SK-N-SH (cell line): ENCODE measurements at regions not wholly inside any gene's neighbourhood (a gene's known extent, or its start where the extent isn't known, plus 50 kb on each side); places are given as distances from the start of the nearest gene placed in this dataset.

Experiments used
- CTCF ChIA-PET: fragments of 300-600, 350-600 bp; formaldehyde crosslinking; extraction: SDS; loops from one replicate; lab custom pipeline; 2021; lab: Yijun Ruan, JAX
- POLR2A ChIA-PET: fragments of 350-600 bp; sonication (Branson Sonifier 250); formaldehyde crosslinking; extraction: SDS; loops from one replicate; lab custom pipeline; 2020; ENCODE audit warnings: antibody characterized with exemption, inconsistent platforms; lab: Yijun Ruan, JAX
- DNase-seq: peaks from one replicate; pipeline ENCODE4 v3.0.0; 2012
- H2AFZ ChIP-seq: fragments of 200-600 bp; sonication (generic); 2 replicates; pipeline ENCODE4 v1.8.1; 2016; ENCODE audit warnings: antibody characterized with exemption, mild to moderate bottlenecking, low read depth
- H3F3A ChIP-seq: fragments of 200-600 bp; sonication (generic); replicated peaks from 2 replicates; pipeline ENCODE3; 2016; ENCODE audit warnings: antibody characterized with exemption, mild to moderate bottlenecking; ENCODE audit not compliant: insufficient read depth
- H3K27ac ChIP-seq, 2 experiments: fragments of 200-500 bp in 1 of 2; fragments of 200-600 bp in 1 of 2; sonication (Bioruptor generic) in 1 of 2; sonication (generic), shearing (Covaris generic) in 1 of 2; 2 replicates each; pipeline versions ENCODE4 v1.5.1 to v1.6.1; 2014 to 2016; ENCODE audit warnings: low read depth in 2 of 2, inconsistent platforms in 1 of 2, low read length in 1 of 2, mild to moderate bottlenecking in 1 of 2, mixed read lengths in 1 of 2
- H3K27me3 ChIP-seq: fragments of 200-600 bp; sonication (generic), shearing (Covaris generic); 2 replicates; pipeline ENCODE4 v1.6.1; 2016; ENCODE audit warnings: mixed run types; ENCODE audit not compliant: insufficient read depth
- H3K36me3 ChIP-seq, 2 experiments: fragments of 200-500 bp in 1 of 2; fragments of 200-600 bp in 1 of 2; sonication (Bioruptor generic) in 1 of 2; sonication (generic) in 1 of 2; replicated peaks in 1 of 2; 2 replicates each; pipeline versions ENCODE3 to v1.5.1; 2014 to 2016; ENCODE audit warnings: low read length in 1 of 2, mild to moderate bottlenecking in 1 of 2; ENCODE audit not compliant: insufficient read depth in 2 of 2, control insufficient read depth in 1 of 2
- H3K4me1 ChIP-seq, 2 experiments: fragments of 200-500 bp in 1 of 2; fragments of 200-600 bp in 1 of 2; sonication (Bioruptor generic) in 1 of 2; sonication (generic), shearing (Covaris generic) in 1 of 2; 2 replicates each; pipeline versions ENCODE4 v1.5.1 to v1.6.1; 2014 to 2016; ENCODE audit warnings: low read depth in 1 of 2, low read length in 1 of 2, mixed run types in 1 of 2; ENCODE audit not compliant: insufficient read depth in 2 of 2, control insufficient read depth in 1 of 2
- H3K4me2 ChIP-seq: fragments of 200-600 bp; sonication (generic), shearing (Covaris generic); 2 replicates; pipeline ENCODE4 v1.6.1; 2017; ENCODE audit warnings: mixed run types
- H3K4me3 ChIP-seq, 2 experiments: fragments of 200-500 bp in 1 of 2; fragments of 200-600 bp in 1 of 2; sonication (Bioruptor generic) in 1 of 2; sonication (generic), shearing (Covaris generic) in 1 of 2; 2 replicates each; pipeline versions ENCODE4 v1.5.1 to v1.8.1; 2014 to 2016; ENCODE audit warnings: low read depth in 2 of 2, inconsistent platforms in 1 of 2, low read length in 1 of 2, mild to moderate bottlenecking in 1 of 2, mixed read lengths in 1 of 2, moderate library complexity in 1 of 2
- H3K79me2 ChIP-seq: fragments of 200-600 bp; sonication (generic); 2 replicates; pipeline ENCODE4 v1.8.1; 2017; ENCODE audit warnings: mild to moderate bottlenecking; ENCODE audit not compliant: insufficient read depth
- H3K9ac ChIP-seq: fragments of 200-600 bp; sonication (generic); 2 replicates; pipeline ENCODE4 v1.6.1; 2017; ENCODE audit warnings: mixed run types
- H3K9me2 ChIP-seq: fragments of 200-600 bp; sonication (generic); 2 replicates; pipeline ENCODE4 v1.6.1; 2017; ENCODE audit warnings: mixed run types
- H3K9me3 ChIP-seq: fragments of 200-600 bp; sonication (generic); 2 replicates; pipeline ENCODE4 v1.6.1; 2017; ENCODE audit warnings: mixed run types, mild to moderate bottlenecking, moderate library complexity
- H4K20me1 ChIP-seq: fragments of 200-600 bp; sonication (generic); 2 replicates; pipeline ENCODE4 v1.6.1; 2017; ENCODE audit warnings: mild to moderate bottlenecking, mixed run types; ENCODE audit not compliant: insufficient read depth
- EZH2phosphoT487 ChIP-seq: fragments of 200-600 bp; sonication (generic); IDR thresholded peaks from 2 replicates; pipeline ENCODE4 v1.6.1; 2017; ENCODE audit warnings: low read depth, mixed run types, mild to moderate bottlenecking, antibody characterized with exemption, moderate library complexity, borderline replicate concordance
- FOXJ3 ChIP-seq: sonication (generic); formaldehyde crosslinking; IDR thresholded peaks from 2 replicates; pipeline ENCODE4 v1.5.1; 2020; ENCODE audit warnings: mild to moderate bottlenecking, missing genetic modification reagents
- FOXM1 ChIP-seq: IDR thresholded peaks from 2 replicates; pipeline ENCODE4 v1.4.0; 2012; ENCODE audit warnings: low read depth, mild to moderate bottlenecking
- MEF2A ChIP-seq: IDR thresholded peaks from 2 replicates; pipeline ENCODE4 v1.4.0; 2012; ENCODE audit warnings: low read depth, borderline replicate concordance
- MXI1 ChIP-seq: IDR thresholded peaks from 2 replicates; pipeline ENCODE4 v1.6.1; 2012; ENCODE audit warnings: mild to moderate bottlenecking, low read depth, low read length, improper control_type of control experiment
- NRF1 ChIP-seq: IDR thresholded peaks from 2 replicates; pipeline ENCODE4 v1.6.1; 2012; ENCODE audit warnings: low read depth, mild to moderate bottlenecking, low read length
- RFX5 ChIP-seq: IDR thresholded peaks from 2 replicates; pipeline ENCODE4 v1.6.1; 2012; ENCODE audit warnings: mild to moderate bottlenecking, improper control_type of control experiment, low read length
- RXRA ChIP-seq: IDR thresholded peaks from 2 replicates; pipeline ENCODE4 v1.4.0; 2012; ENCODE audit warnings: low read depth, mild to moderate bottlenecking, borderline replicate concordance
- SIN3A ChIP-seq: IDR thresholded peaks from 2 replicates; pipeline ENCODE4 v1.6.1; 2012; ENCODE audit warnings: low read depth, mild to moderate bottlenecking, low read length, moderate library complexity, borderline replicate concordance
- SMC3 ChIP-seq: IDR thresholded peaks from 2 replicates; pipeline ENCODE4 v1.6.1; 2012; ENCODE audit warnings: low read depth, low read length, improper control_type of control experiment
- TCF12 ChIP-seq: IDR thresholded peaks from 2 replicates; pipeline ENCODE4 v1.4.0; 2012
- WGBS: methylation state at CpG from one replicate; pipeline ENCODE4 v1.1.6; 2017; ENCODE audit warnings: low lambda C conversion rate; 5-methylcytosine and 5-hydroxymethylcytosine counted together
- TF ChIP-seq, protein P1 (sequence below): IDR thresholded peaks from 2 replicates; pipeline ENCODE4 v1.4.0; 2012; ENCODE audit warnings: low read depth, borderline replicate concordance
- TF ChIP-seq, protein P2 (sequence below): IDR thresholded peaks from 2 replicates; pipeline ENCODE4 v1.4.0; 2012; ENCODE audit warnings: low read depth, borderline replicate concordance
- TF ChIP-seq, protein P3 (sequence below): IDR thresholded peaks from 2 replicates; pipeline ENCODE4 v1.6.1; 2012; ENCODE audit warnings: mild to moderate bottlenecking, low read depth, low read length, moderate library complexity

DNA sequence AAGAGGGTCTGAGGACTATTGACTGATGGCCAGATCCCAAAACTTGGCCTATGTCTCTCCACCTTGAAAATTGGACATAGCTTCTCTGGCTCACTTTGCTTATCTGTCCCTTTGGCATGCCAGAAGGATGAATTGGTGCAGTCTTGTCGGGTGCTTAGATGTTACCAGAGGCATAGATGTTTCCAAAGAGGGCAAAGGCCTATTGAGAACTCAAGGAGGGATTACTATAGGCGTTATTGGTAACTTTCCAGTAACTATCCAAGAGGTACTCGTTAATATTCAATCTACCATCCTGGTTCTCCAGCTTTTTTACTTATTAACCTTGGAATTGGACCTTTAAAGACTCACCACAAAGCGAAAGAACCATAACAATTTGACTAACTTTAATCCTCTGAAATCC is 368.3 kb upstream of the ESRRG start:
- H3K36me3 ChIP-seq: no peaks in the 10 kb centered on the region
- ChIA-PET CTCF (no interaction called here), POLR2A (no interaction called here)
- no peak overlapping the region for H3K9ac ChIP-seq
- H3F3A ChIP-seq: peaks cover 6% of the 10 kb centered on the region
- no peak overlapping the region for H3K4me2 ChIP-seq
- H3K4me3 ChIP-seq: no peak overlapping the region
- H3K79me2 ChIP-seq: no peaks in the 10 kb centered on the region
- no peaks in the 10 kb centered on the region for H4K20me1 ChIP-seq
- no peak for DNase-seq
- peaks cover 0 to 13% of the 10 kb centered on the region in 2 experiments; a peak in 2 of 4 replicates for H3K4me1 ChIP-seq
- no peaks in the 10 kb centered on the region for H3K27me3 ChIP-seq
- no peak overlapping the region for H2AFZ ChIP-seq
- H3K9me2 ChIP-seq: no peaks in the 10 kb centered on the region
- no peaks in the 10 kb centered on the region for H3K9me3 ChIP-seq
- TF ChIP-seq RFX5 (no peak), EZH2phosphoT487 (no peak), NRF1 (no peak), FOXJ3 (CRISPR knock-in tag) (no peak), TCF12 (no peak), SIN3A (no peak), SMC3 (no peak), RXRA (no peak), FOXM1 (no peak), MEF2A (no peak), MXI1 (no peak)
- TF ChIP-seq, protein P1, sequence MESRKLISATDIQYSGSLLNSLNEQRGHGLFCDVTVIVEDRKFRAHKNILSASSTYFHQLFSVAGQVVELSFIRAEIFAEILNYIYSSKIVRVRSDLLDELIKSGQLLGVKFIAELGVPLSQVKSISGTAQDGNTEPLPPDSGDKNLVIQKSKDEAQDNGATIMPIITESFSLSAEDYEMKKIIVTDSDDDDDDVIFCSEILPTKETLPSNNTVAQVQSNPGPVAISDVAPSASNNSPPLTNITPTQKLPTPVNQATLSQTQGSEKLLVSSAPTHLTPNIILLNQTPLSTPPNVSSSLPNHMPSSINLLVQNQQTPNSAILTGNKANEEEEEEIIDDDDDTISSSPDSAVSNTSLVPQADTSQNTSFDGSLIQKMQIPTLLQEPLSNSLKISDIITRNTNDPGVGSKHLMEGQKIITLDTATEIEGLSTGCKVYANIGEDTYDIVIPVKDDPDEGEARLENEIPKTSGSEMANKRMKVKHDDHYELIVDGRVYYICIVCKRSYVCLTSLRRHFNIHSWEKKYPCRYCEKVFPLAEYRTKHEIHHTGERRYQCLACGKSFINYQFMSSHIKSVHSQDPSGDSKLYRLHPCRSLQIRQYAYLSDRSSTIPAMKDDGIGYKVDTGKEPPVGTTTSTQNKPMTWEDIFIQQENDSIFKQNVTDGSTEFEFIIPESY: no peak
- TF ChIP-seq, protein P2, sequence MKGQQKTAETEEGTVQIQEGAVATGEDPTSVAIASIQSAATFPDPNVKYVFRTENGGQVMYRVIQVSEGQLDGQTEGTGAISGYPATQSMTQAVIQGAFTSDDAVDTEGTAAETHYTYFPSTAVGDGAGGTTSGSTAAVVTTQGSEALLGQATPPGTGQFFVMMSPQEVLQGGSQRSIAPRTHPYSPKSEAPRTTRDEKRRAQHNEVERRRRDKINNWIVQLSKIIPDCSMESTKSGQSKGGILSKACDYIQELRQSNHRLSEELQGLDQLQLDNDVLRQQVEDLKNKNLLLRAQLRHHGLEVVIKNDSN: no peak
- TF ChIP-seq, protein P3, sequence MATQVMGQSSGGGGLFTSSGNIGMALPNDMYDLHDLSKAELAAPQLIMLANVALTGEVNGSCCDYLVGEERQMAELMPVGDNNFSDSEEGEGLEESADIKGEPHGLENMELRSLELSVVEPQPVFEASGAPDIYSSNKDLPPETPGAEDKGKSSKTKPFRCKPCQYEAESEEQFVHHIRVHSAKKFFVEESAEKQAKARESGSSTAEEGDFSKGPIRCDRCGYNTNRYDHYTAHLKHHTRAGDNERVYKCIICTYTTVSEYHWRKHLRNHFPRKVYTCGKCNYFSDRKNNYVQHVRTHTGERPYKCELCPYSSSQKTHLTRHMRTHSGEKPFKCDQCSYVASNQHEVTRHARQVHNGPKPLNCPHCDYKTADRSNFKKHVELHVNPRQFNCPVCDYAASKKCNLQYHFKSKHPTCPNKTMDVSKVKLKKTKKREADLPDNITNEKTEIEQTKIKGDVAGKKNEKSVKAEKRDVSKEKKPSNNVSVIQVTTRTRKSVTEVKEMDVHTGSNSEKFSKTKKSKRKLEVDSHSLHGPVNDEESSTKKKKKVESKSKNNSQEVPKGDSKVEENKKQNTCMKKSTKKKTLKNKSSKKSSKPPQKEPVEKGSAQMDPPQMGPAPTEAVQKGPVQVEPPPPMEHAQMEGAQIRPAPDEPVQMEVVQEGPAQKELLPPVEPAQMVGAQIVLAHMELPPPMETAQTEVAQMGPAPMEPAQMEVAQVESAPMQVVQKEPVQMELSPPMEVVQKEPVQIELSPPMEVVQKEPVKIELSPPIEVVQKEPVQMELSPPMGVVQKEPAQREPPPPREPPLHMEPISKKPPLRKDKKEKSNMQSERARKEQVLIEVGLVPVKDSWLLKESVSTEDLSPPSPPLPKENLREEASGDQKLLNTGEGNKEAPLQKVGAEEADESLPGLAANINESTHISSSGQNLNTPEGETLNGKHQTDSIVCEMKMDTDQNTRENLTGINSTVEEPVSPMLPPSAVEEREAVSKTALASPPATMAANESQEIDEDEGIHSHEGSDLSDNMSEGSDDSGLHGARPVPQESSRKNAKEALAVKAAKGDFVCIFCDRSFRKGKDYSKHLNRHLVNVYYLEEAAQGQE: no peak
- 76% methylated on average over 4 of the region's 4 CpGs for WGBS
- H3K27ac ChIP-seq: no peak overlapping the region
